CD4-positive, alpha-beta T cell treated with Interleukin-21 for 1 hour (primary cell): ENCODE measurements at regions not wholly inside any gene's neighbourhood (a gene's known extent, or its start where the extent isn't known, plus 50 kb on each side); places are given as distances from the start of the nearest gene placed in this dataset.
"Not testable (repeated sequence)": the region's sequence is repeated elsewhere in the genome, so short reads cannot be mapped to it uniquely, and the experiment has no call there.

ENCODE experiments used
- DNase-seq: peaks from one replicate; pipeline ENCODE4 v3.0.0-alpha.2; 2020

DNA sequence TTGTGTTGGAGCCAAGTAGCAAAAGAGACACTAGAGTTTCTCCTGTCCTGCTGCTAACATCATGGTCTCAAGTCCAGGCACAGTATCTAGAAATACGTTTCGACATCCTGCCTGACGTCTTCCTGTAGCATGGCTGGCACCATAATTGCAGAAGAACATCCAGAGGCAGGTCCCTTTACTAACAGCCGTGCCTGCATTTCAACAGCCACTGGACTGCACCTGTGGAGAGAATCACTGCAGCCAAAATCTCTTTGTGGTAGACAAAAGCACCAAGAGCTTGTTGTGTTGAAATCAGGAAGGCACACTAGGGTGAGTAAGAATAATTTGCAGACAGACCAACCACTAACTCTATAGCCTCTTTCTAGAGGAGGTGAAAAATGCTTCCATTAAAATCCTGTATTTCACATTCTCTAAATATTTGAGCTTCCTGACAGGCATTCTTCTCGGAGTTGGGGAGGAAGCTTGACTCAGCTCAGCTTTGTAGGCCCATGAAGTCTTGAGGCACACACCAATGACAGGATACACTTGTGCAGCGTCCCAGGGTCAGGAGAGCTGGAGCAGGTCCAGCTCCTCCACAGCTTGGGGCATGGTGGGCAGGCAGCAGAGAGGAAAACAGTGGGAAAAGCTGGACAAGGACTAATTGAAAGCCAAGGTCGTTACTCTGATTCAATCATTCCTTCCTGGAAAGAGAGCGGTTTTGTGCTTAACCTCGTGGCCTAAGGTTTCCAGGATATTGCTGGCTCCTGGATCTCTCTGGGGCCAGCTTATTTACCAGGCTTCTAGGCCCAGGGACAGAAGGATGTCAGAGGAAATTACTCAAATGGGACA is 244.9 kb downstream of the FAM43A start:
- no peak for DNase-seq

DNA sequence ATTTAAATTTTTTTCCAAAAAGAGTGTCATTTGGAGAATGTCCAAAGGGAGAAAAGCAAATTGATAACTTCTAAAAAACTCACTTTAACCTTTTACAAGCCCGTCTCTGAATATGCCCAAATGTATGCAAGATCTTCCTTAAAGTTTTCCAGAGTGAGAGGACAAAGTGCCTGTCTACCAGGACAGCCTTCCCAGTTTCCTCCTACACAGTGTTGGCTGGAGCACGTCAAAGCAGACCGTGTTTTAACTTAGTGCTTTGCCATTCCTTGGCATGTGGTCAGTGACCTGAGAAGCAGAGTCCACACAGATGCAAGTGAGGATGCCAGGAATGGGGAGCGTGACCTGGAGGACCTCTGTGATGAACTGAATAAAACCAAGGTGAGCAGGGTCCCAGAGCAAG is 245.7 kb downstream of the FAM43A start:
- no peak for DNase-seq

GRCh38 chr3:194931865-194932264 is 246.2 kb downstream of the FAM43A start:
- DNase-seq: no peak

- DNase-seq: no peak
Measured at GRCh38 chr3:194933465-194933864, 247.8 kb downstream of the FAM43A start.

- no peak for DNase-seq
Measured at GRCh38 chr3:194935061-194935460, 249.4 kb downstream of the FAM43A start.

DNA sequence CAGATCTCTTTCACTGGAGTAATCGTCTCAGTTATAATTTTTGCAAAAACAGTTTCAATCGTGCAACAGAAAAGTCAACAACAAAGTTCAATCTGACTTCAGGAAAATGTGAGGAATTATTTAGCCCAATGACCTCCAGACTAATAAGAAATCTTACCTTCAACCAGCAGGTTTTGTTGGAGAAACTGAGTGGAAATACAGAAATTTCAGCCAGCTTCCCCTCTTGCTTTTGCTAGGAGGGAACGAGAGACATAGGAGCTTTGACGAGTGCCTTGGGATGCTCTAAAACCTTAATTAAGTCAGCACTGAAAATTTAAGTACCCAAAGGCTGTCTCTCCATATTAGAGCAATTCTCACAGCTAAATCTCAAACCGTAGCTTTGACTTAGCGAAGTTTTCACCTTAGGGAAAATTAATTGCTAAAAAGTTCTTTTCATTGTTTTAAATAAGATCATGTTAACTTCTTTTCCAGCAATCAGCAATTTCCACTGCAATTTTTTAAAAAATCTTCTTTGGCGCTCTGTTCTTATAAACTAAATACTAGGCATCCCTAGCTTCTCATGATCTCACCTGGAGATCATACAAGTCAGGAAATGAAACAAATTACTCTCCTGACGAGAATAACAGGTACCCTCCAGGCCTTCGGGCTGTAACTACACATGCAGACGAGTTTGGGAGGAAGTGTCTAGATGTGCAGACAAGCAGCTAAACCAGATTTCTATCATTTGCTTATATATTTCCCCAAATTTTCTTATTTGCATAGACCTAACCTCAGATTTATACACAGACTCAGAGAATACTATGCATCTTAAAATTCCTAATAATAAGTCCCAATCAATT is 250.2 kb downstream of the FAM43A start:
- no peak for DNase-seq

DNA sequence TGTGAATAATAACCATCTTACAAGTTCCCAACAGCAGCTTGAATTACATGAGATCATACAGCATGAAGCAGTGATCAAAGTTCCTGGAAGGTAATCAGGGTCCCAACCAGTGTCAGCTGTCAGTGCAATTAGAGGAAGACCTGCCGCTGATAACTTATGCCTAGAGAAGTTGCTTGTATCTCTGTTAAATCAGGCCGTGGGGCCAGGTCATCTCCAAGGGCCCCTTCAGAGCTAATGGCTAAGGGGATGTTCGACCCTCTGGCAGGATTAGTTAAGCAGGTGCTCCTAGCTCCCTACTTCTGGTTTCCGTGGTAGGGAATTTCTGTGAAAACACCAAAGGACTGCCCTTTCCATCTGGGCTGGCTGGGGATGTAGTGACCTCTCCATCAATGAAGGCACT is 251.0 kb downstream of the FAM43A start:
- no peak for DNase-seq

- DNase-seq: no peak
Measured at GRCh38 chr3:194937144-194937543, 251.5 kb downstream of the FAM43A start.

GRCh38 chr3:194937882-194938321 is 252.2 kb downstream of the FAM43A start:
- DNase-seq: no peak

DNA sequence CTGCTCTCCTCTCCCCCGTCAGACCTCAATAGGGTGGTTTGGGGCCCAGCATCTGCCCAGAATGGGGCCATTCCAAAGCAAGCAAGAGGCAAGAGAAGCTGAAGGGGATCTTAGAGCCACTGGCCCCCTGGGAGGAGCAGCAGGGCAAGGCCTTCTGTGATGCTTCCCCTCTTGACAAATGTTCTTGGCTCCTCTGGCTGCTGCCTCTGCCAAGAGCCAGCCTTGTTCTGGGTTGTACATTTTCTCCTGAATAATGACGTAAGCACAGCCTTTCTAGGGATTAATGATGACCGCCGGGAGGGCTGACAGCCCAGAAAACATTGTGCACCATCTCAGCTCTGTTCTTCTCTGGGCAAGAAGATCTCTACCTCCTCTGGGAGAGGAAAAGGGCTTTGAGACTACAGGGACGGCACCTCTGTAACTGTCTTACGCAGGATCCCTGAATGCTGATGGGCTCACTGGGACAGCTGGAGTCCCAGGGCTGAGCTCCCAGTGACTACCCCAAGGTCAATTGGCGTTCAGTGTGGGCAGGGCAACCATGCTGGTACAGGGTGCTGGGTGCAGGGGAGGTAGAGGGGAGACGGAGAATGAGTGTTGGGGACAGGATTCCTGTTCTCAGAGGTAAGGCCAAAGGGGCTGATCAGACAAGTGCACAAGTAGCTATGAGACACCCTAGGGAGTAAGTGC is 253.3 kb downstream of the FAM43A start:
- DNase-seq: no peak

DNA sequence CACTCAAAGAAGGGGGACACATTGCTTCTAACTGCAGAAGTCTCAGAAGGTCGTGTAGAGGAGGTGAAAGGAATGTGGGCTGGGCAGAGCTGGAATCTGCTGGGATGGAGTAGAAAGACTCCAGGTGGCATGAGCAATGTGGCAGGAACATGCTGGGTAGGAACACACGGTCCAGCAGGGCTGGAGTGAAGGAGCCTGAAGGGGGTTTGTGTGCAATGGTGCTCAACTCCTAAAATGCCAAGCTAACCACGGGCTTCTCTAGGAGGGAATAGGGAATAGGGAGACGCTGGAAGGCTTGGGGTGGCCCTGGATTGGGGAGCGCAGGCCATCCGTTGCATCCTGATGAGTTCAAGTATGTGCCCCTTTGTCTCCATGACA is 253.8 kb downstream of the FAM43A start:
- no peak for DNase-seq

DNA sequence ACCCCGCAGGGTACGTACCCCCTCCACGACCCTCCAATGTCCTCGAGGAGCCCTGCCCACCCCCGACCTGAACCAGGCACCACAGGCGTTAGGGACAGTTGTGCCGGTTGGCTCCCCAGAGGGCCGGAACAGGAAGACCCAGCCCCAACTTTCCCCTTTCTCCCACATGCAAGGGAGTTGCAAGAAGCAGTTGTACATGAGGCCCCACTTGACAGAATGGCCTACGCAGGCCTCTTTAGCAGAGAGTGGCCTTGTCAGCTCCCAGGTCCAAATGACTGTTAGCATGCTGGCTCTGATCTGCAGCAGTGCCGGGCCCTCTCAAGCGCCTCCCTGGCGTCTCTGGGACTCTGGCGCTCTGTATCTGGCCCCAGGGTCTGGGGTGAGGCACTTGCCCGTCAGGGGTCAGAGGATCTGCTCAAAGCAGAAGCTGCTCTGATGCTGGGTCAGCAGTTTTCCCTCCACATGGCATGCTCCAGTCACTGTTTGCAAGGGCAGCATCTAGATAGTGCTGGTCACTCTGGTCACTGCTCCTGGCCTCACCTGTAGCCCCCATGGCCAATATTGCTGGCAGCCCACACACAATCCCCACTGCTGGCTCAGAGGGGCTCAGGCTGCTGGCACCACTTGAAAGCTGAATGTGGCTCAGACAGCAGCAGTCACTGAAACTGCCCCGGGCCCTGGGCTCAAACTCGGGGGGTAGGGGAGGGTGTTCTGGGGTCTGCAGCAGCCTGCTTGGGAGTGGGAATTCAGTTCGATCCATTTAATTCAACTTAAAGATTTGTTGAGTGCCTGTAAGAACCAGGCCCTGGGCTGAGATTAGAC is 254.5 kb downstream of the FAM43A start:
- no peak for DNase-seq

DNA sequence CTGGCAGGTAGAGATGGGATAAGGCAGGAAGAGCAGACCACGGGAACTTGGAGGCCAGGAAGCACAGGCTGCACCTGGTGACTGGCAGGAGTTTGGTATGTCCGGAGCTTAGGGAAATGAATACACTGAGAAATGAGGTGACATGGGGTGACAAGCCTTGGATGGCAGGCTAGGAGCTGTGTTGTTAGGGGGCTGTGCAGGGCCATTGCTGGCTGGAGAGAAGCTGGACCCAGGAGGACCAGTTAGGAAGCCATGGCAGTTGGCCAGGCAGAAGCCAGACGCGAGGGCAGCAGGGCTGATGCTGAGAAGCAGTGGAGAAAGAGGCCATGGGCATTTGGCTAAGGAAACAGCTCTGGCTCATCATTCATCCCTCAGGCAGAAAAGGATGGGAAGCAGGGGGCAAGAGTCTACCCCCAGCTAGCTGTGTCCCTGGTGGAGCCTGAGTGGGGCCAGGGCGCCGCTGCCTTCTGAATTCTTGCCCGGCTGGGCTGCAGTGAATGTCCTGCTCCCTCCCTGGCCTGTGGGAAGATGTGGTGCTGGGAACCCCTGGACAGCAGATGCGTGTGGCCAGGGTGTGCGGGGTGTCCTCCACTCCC is 255.8 kb downstream of the FAM43A start:
- DNase-seq: no peak

GRCh38 chr3:194941956-194942511 is 256.4 kb downstream of the FAM43A start:
- DNase-seq: no peak

- no peak for DNase-seq
Measured at GRCh38 chr3:194944526-194944925, 258.8 kb downstream of the FAM43A start.

DNA sequence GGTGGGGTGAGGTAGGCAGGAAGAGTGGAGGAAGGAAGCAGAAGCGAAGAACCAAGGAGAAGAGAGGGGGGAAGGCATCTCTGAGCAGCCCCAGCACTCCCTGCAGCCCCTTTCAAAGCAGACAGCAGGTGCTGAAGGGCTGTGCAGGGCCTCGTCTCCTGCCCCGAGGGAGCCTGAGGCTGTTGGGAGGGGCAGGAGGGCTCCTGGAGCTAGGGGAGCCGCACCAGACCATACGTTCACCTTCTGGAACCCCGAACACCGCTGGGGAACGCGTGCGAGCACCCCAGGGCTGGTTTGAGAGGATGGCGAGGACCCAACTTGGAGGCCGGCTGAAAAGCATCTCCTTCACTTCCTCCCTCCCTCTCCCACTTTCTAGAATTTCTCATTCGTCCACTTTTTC is 259.8 kb downstream of the FAM43A start:
- no peak for DNase-seq

DNA sequence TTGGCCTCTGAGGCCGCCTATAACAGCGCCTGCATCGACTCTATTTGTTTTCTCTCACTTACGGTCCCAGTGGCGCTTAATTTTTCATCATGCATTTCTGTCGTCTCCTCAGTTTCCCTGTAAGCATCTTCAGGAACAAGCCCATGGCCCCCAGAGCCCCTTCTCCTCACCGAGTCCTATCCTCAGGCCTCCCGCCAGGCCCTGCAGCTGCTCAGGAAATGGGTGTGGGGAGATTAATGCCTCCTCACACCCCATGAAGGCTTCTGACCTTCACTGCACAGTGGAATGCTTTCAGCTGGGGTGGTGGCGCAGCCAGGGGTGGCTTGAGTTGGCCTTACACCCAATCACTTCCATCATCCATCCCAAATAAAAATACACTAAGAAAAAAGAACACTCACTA is 260.4 kb downstream of the FAM43A start:
- no peak for DNase-seq

GRCh38 chr3:194949592-194949991 is 263.9 kb downstream of the FAM43A start:
- DNase-seq: no peak

DNA sequence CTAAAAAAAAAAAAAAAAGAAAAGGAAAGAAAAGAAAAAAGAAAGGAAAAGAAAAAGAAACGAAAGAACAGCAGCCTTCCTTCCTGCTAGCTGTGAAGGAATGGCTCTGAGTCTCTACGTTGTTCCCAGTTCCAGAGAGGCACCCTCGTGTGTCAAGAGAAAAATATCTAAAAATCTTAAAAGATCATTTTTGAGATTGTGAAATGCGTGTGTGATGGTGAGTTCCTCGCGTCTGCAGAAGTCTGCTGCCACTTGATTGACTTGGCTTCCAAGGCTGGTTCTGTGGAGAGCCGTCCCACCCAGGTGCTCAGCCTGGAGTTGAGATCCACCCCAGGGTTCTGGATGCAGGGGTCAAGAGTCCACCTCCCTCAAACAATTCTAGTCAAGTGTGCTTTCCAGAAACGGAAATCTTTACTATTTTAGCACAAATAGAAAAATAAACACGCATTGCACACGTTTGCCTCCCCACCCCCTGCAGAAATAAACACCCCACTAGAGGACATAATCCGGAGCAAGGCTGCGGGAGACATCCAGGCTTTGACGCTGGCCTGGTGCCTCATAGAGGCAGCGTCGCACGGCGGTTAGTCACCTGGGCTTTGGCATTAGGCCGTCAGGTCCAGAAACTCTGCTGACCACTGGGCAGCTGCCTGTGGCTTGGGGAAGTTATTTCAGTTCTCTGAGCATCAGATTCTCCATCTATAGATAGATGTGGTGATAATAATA is 265.4 kb downstream of the FAM43A start:
- no peak for DNase-seq

DNA sequence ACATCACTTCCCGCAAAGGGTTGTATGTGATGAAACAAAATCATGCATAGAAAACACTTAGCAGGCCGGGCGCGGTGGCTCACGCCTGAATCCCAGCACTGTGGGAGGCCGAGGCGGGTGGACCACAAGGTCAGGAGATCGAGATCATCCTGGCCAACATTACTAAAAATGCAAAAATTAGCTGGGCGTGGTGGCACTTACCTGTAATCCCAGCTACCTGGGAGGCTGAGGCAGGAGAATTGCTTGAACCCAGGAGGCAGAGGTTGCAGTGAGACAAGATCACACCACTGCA is 265.9 kb downstream of the FAM43A start:
- DNase-seq: not testable (repeated sequence)

DNA sequence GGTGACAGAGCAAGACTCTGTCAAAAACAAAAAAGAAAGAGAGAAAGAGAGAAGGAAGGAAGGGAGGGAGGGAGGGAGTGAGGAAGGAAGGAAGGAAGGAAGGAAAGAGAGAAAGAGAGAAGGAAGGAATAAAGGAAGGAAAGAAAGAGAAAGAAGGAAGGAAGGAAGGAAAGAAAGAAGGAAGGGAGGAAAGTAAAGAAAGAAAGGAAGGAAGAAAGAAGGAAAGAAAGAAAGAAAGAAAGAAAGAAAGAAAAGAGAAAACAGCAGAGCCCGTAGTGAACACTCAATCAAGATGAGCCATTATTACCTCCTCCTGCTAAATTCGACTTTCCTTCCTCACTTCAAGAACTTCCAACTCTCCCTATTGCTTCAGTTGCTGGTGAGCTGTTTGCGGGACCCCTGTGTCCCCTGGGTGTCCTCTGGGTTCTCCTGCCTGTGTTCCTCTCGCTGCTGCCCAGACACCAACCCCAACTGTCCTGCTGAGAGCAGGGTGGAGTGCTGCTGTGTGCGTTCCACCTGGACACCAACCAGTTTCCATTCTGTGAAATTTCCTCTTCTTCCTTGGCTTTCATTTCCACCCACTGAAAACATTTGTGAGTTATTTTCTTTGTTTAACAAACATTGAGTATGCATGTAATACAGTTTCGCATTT is 266.4 kb downstream of the FAM43A start:
- no peak for DNase-seq
